Activated CD8-positive, alpha-beta T cell treated with anti-CD3 and anti-CD28 coated beads for 36 hours (primary cell): ENCODE measurements at regions not wholly inside any gene's neighbourhood (a gene's known extent, or its start where the extent isn't known, plus 50 kb on each side); places are given as distances from the start of the nearest gene placed in this dataset.

Experiments used
- ATAC-seq: fragments of 200-7000 bp; cut with Tn5 transposase; one replicate; pipeline ENCODE4 v1.10.0; 2021; ENCODE audit warnings: mild to moderate bottlenecking, moderate library complexity
- CTCF ChIA-PET: fragments of 350-600 bp; sonication (Branson Sonifier 250); formaldehyde crosslinking; loops from one replicate; lab custom pipeline; 2021; ENCODE audit warnings: antibody characterized with exemption; lab: Charles Lee
- POLR2A ChIA-PET: fragments of 350-600 bp; sonication (Branson Sonifier 250); formaldehyde crosslinking; loops from one replicate; lab custom pipeline; 2021; ENCODE audit warnings: antibody characterized with exemption; lab: Charles Lee
- DNase-seq: peaks from one replicate; pipeline ENCODE4 v3.0.0-alpha.2; 2020
- H3K27ac Mint-ChIP-seq: one replicate; pipeline ENCODE4 v1.8.0; 2021; ENCODE audit warnings: mild to moderate bottlenecking, mixed read lengths
- H3K27me3 Mint-ChIP-seq: one replicate; pipeline ENCODE4 v1.8.0; 2021; ENCODE audit warnings: mixed read lengths
- H3K36me3 Mint-ChIP-seq: one replicate; pipeline ENCODE4 v1.8.0; 2021; ENCODE audit warnings: low read depth, mixed read lengths
- H3K4me1 Mint-ChIP-seq: one replicate; pipeline ENCODE4 v1.8.0; 2021; ENCODE audit warnings: low read depth, mixed read lengths
- H3K4me3 Mint-ChIP-seq: one replicate; pipeline ENCODE4 v1.8.0; 2021; ENCODE audit warnings: mild to moderate bottlenecking, moderate library complexity, mixed read lengths
- H3K9me3 Mint-ChIP-seq: one replicate; pipeline ENCODE4 v1.8.0; 2021; ENCODE audit warnings: mixed read lengths
- intact Hi-C: fragments of 100-400 bp; cut with micrococcal nuclease; formaldehyde crosslinking; loops from one replicate; pipeline ENCODE4 v1.10.0; 2022
- TF ChIP-seq, protein P1 (sequence below): fragments of 200-600 bp; IDR thresholded peaks from one replicate; pipeline ENCODE4 v1.8.0; 2022; ENCODE audit warnings: antibody characterized with exemption, mild to moderate bottlenecking

DNA sequence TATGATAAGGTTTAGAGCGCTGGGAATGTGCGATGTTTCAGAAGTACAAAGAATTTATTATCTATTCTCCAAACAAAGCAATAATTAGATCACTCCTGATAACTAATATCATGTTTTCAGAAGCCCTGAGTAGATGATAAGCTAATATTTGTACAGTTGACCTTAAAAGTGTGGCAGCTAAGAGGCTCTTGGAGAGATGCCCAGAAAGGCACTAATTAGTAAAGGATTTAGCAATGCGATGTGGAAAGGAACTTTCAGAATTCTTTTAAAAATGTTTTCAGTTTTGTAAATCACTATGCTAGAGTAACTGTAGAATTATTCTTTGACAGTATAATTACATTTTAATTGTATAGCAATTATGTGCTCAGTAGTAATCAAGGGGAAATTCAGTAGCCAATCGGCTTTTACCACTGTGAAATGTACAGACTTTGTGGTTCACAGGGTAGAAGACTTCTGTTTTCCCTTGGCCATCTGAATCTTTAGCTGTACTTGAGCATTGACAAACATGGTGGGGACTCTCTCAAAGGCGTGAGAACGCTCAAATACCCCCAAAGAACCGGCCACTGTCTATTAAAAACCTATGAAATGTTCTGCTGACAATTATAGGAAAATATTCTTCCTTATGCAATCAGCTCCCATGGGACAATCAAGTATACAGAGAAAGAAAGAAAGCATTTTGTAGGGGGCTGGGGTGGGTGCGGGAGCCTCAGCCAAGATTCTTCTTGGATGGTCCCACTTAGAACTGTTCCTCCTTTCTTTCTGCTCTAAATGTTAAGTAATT is 262.8 kb upstream of the AGAP1 start:
- Mint-ChIP-seq H3K36me3 (no peaks in the 10 kb centered on the region), H3K4me3 (no peak overlapping the region), H3K27ac (no peak overlapping the region), H3K27me3 (peaks cover 13% of the 10 kb centered on the region), H3K4me1 (peaks cover 3% of the 10 kb centered on the region), H3K9me3 (no peaks in the 10 kb centered on the region)
- DNase-seq (no peak), ATAC-seq (no peak)
- intact Hi-C loops, result no loop called here
- ChIA-PET POLR2A (no interaction called here), CTCF (no interaction called here)
- TF ChIP-seq, protein P1, sequence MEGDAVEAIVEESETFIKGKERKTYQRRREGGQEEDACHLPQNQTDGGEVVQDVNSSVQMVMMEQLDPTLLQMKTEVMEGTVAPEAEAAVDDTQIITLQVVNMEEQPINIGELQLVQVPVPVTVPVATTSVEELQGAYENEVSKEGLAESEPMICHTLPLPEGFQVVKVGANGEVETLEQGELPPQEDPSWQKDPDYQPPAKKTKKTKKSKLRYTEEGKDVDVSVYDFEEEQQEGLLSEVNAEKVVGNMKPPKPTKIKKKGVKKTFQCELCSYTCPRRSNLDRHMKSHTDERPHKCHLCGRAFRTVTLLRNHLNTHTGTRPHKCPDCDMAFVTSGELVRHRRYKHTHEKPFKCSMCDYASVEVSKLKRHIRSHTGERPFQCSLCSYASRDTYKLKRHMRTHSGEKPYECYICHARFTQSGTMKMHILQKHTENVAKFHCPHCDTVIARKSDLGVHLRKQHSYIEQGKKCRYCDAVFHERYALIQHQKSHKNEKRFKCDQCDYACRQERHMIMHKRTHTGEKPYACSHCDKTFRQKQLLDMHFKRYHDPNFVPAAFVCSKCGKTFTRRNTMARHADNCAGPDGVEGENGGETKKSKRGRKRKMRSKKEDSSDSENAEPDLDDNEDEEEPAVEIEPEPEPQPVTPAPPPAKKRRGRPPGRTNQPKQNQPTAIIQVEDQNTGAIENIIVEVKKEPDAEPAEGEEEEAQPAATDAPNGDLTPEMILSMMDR, result no peak

DNA sequence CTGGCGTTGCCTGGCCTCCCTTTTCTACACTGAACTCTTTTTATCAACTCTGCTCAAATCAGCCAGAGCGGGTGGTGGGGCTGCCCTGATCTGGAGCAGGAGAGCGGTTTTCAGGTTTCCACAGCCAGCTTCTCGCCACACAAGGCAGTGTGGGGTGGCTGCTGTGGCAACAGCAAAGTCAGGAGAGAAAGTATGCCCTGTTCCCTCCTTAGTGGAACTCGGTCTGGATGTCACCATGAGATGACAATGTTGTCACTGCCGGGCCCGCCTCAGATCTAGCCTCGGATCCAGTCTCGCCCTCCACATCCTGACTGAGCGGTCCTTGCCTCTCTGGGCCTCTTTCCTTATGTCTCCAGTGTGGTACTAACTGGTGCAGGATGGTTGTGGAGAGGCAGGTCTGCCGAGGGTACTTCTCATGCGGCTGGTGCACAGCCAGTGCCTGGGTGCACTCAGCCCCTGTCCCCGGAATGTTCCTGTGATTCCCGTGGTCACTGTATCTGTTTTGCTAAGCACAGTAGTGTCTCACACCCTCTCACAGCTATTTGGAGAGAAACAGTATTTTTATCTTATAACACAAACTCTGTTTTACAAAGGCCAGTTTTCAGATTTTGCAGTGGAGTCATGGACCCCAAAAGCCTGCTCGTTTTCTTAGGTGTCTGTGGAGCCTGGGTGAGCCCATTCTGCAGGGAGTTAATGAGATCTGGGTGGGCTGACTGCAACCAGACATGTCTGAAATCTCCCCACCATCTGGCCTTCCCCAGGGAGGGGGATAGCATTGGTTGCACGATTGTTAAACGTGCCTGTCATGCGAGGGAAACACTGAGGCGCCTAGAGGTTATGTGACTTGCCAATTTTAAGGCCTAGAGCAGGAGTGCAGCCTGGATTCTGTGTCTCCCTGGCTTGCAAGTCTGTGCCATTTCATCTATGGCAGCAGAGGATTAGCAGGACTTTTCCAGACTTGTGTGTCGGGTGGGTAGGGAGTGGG is 261.1 kb upstream of the AGAP1 start:
- POLR2A ChIA-PET, result interaction anchor here (1.0 kb wide), 1 partner anchor 220 kb away, joined by 3 read pairs; no protein-coding TSS in a partner anchor
- CTCF ChIA-PET, result no interaction called here
- DNase-seq, result no peak
- Mint-ChIP-seq H3K27ac (no peak overlapping the region), H3K27me3 (peaks cover 17% of the 10 kb centered on the region), H3K4me1 (peaks cover 5% of the 10 kb centered on the region), H3K4me3 (no peak overlapping the region), H3K36me3 (no peaks in the 10 kb centered on the region), H3K9me3 (no peaks in the 10 kb centered on the region)
- TF ChIP-seq, protein P1, result no peak
- intact Hi-C loops, result no loop called here
- ATAC-seq, result no peak

DNA sequence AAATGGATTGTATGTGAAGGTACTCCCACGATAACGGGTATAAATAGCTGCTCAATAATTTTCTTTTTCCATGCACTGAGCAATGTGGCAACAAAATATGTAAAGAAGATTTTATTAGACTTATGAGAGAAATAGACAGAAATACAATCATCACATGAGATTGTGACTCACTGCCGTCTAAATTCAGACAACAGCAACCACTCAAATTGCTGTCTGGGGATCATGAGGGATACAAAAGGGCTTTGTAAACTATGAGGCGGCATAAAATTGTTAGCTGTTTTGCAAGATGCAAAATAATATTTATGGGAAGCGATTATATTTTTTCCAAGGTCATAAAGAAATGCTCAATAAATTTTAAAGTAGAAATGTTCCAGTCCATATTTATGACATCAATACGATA is 259.1 kb upstream of the AGAP1 start:
- ATAC-seq (no peak), DNase-seq (no peak)
- intact Hi-C loops, result no loop called here
- Mint-ChIP-seq H3K27ac (no peak overlapping the region), H3K4me3 (no peak overlapping the region), H3K9me3 (no peaks in the 10 kb centered on the region), H3K4me1 (peaks cover 5% of the 10 kb centered on the region), H3K27me3 (peaks cover 16% of the 10 kb centered on the region), H3K36me3 (no peaks in the 10 kb centered on the region)
- TF ChIP-seq, protein P1, result no peak
- CTCF ChIA-PET, result no interaction called here
- POLR2A ChIA-PET, result no interaction called here

DNA sequence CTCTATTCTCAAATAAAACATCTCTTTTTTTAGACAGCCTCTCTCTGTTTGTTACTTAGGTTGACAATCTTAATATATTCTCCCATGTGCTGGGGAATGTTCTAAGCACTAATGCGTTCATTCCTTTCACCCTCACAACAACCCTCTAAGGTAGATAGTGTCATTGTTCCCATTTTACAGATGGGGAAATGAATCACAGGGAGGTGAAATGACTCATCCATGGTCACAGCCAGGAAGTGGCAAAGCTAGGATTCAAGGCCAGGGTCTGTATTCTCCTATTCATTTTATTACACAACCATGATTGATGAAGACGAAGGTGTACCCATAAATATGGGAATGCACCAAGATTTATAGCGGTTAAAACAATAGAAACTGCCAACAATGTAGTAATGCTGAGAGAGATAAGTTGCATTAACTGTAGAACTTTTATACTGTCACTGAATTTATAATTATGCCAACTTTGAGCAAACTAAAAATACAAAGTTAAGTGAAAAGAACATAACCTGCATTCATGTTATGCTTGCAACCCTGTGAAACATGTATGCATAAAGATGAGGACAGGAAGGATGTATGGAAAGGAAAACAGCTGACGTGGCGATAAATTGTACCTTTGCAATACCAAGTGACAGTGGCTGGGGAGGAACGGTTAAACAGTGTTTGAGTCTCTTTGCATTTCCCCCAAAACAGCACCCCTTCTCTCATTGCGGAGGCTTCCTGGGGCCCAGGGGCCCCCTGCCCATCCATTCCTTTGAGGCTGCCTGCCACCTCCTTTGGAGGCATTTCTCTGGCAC is 257.7 kb upstream of the AGAP1 start:
- peaks cover 10% of the 10 kb centered on the region for H3K27me3 Mint-ChIP-seq
- intact Hi-C loops, result no loop called here
- no peaks in the 10 kb centered on the region for H3K9me3 Mint-ChIP-seq
- H3K4me3 Mint-ChIP-seq, result no peak overlapping the region
- DNase-seq (no peak), ATAC-seq (no peak)
- H3K4me1 Mint-ChIP-seq, result peaks cover 5% of the 10 kb centered on the region
- CTCF ChIA-PET, result no interaction called here
- POLR2A ChIA-PET, result no interaction called here
- H3K36me3 Mint-ChIP-seq, result no peaks in the 10 kb centered on the region
- TF ChIP-seq, protein P1, result no peak
- H3K27ac Mint-ChIP-seq, result no peak overlapping the region
